Fibroblast of lung (primary cell): ENCODE measurements at regions not wholly inside any gene's neighbourhood (a gene's known extent, or its start where the extent isn't known, plus 50 kb on each side); places are given as distances from the start of the nearest gene placed in this dataset.

Source experiments
- DNase-seq, 2 donors: peaks; one replicate each; pipeline versions ENCODE4 v3.0.0 to v3.0.0-alpha.2; 2010; ENCODE audit warnings: low read depth in 2 of 2
- H2AFZ ChIP-seq: 2 replicates; pipeline ENCODE4 v1.5.1; 2012; ENCODE audit warnings: low read length, control low read depth, inconsistent platforms
- H3K27ac ChIP-seq: 2 replicates; pipeline ENCODE4 v1.5.1; 2011; ENCODE audit warnings: low read length, control low read depth; ENCODE audit not compliant: insufficient read depth
- H3K27me3 ChIP-seq: 2 replicates; pipeline ENCODE4 v1.5.1; 2011; ENCODE audit warnings: mild to moderate bottlenecking, low read length; ENCODE audit not compliant: control insufficient read depth, insufficient read depth
- H3K36me3 ChIP-seq: 2 replicates; pipeline ENCODE4 v1.5.1; 2011; ENCODE audit warnings: low read length; ENCODE audit not compliant: control insufficient read depth, insufficient read depth
- H3K4me1 ChIP-seq: 2 replicates; pipeline ENCODE4 v1.5.1; 2011; ENCODE audit warnings: low read length; ENCODE audit not compliant: control insufficient read depth, insufficient read depth; ENCODE audit errors: extremely low read depth
- H3K4me2 ChIP-seq: 2 replicates; pipeline ENCODE4 v1.5.1; 2011; ENCODE audit warnings: low read length, control low read depth; ENCODE audit not compliant: insufficient read depth; ENCODE audit errors: extremely low read depth
- H3K4me3 ChIP-seq, 4 experiments: fragments of 200-600 bp in 1 of 4; sonication (generic) in 1 of 4; replicated peaks in 1 of 4; 2 replicates each; pipeline ENCODE4 v1.5.1; 2011 to 2016; ENCODE audit warnings: low read length in 4 of 4, low read depth in 3 of 4, mild to moderate bottlenecking in 3 of 4, control low read depth in 2 of 4, inconsistent platforms in 1 of 4, mixed read lengths in 1 of 4; ENCODE audit not compliant: insufficient read depth in 1 of 4; ENCODE audit errors: control extremely low read depth in 1 of 4
- H3K79me2 ChIP-seq: 2 replicates; pipeline ENCODE4 v1.5.1; 2012; ENCODE audit warnings: mild to moderate bottlenecking, low read length, inconsistent platforms; ENCODE audit not compliant: control insufficient read depth, insufficient read depth
- H3K9ac ChIP-seq: 2 replicates; pipeline ENCODE4 v1.5.1; 2011; ENCODE audit warnings: mild to moderate bottlenecking, low read length, control low read depth; ENCODE audit not compliant: insufficient read depth
- H3K9me3 ChIP-seq: 2 replicates; pipeline ENCODE4 v1.5.1; 2012; ENCODE audit warnings: low read depth, low read length; ENCODE audit not compliant: control insufficient read depth, insufficient read depth
- H4K20me1 ChIP-seq: 2 replicates; pipeline ENCODE4 v1.5.1; 2011; ENCODE audit warnings: low read length; ENCODE audit not compliant: control insufficient read depth, insufficient read depth; ENCODE audit errors: extremely low read depth
- CTCF ChIP-seq, 2 donors: IDR thresholded peaks in 1 of 2; conservative IDR thresholded peaks in 1 of 2; 1 replicate in 1 of 2; 2 replicates in 1 of 2; pipeline ENCODE4 v1.5.1; 2011 to 2012; ENCODE audit warnings: low read length in 2 of 2, control low read depth in 1 of 2, inconsistent platforms in 1 of 2, low read depth in 1 of 2, mild to moderate bottlenecking in 1 of 2
- EZH2 ChIP-seq: IDR thresholded peaks from 2 replicates; pipeline ENCODE4 v1.5.1; 2012; ENCODE audit warnings: low read length, control low read depth, mild to moderate bottlenecking; ENCODE audit errors: missing control alignments

GRCh38 chr13:107121793-107122192 lies 553.9 kb upstream of the ARGLU1 start:
- no peak overlapping the region for H2AFZ ChIP-seq
- TF ChIP-seq EZH2 (no peak), CTCF (conservative IDR thresholded peaks at IDR 0.05 in 1 of 2, IDR thresholded peaks at IDR 0.05 in 1 of 2; ENCODE audit: low read depth in 1 of 2, low read length in 2 of 2) (no peak)
- H3K27me3 ChIP-seq, result no peaks in the 10 kb centered on the region
- H3K9me3 ChIP-seq, result no peaks in the 10 kb centered on the region
- H3K79me2 ChIP-seq, result no peaks in the 10 kb centered on the region
- H4K20me1 ChIP-seq, result no peaks in the 10 kb centered on the region
- H3K4me1 ChIP-seq, result no peaks in the 10 kb centered on the region
- no peak overlapping the region for H3K4me3 ChIP-seq
- no peak overlapping the region for H3K27ac ChIP-seq
- DNase-seq, result no peak
- H3K9ac ChIP-seq, result no peak overlapping the region
- H3K4me2 ChIP-seq, result no peak overlapping the region
- no peaks in the 10 kb centered on the region for H3K36me3 ChIP-seq

- Histone ChIP-seq H3K9ac (no peak overlapping the region), H3K4me2 (no peak overlapping the region), H3K27me3 (no peaks in the 10 kb centered on the region), H3K4me1 (no peaks in the 10 kb centered on the region), H3K36me3 (no peaks in the 10 kb centered on the region), H3K79me2 (no peaks in the 10 kb centered on the region), H4K20me1 (no peaks in the 10 kb centered on the region), H2AFZ (no peak overlapping the region), H3K9me3 (no peaks in the 10 kb centered on the region), H3K4me3 (no peak overlapping the region), H3K27ac (no peak overlapping the region)
- no peak for DNase-seq
- TF ChIP-seq EZH2, result no peak
- no peak for TF ChIP-seq CTCF (conservative IDR thresholded peaks at IDR 0.05 in 1 of 2, IDR thresholded peaks at IDR 0.05 in 1 of 2; ENCODE audit: low read depth in 1 of 2, low read length in 2 of 2)
These were observed 552.3 kb upstream of the ARGLU1 start for GRCh38 chr13:107119989-107120881.

GRCh38 chr13:107118506-107118905 lies 550.6 kb upstream of the ARGLU1 start:
- Histone ChIP-seq H3K4me1 (no peaks in the 10 kb centered on the region), H3K4me3 (no peak overlapping the region), H3K27me3 (no peaks in the 10 kb centered on the region), H3K9me3 (no peaks in the 10 kb centered on the region), H3K79me2 (no peaks in the 10 kb centered on the region), H2AFZ (no peak overlapping the region), H3K36me3 (no peaks in the 10 kb centered on the region), H3K27ac (no peak overlapping the region), H3K4me2 (no peak overlapping the region), H3K9ac (no peak overlapping the region), H4K20me1 (no peaks in the 10 kb centered on the region)
- DNase-seq, result no peak
- TF ChIP-seq EZH2 (no peak), CTCF (conservative IDR thresholded peaks at IDR 0.05 in 1 of 2, IDR thresholded peaks at IDR 0.05 in 1 of 2; ENCODE audit: low read depth in 1 of 2, low read length in 2 of 2) (no peak)
